Fibroblast of lung (primary cell): ENCODE measurements at regions not wholly inside any gene's neighbourhood (a gene's known extent, or its start where the extent isn't known, plus 50 kb on each side); places are given as distances from the start of the nearest gene placed in this dataset.

Experiments used
- DNase-seq, 2 donors: peaks; one replicate each; pipeline versions ENCODE4 v3.0.0 to v3.0.0-alpha.2; 2010; ENCODE audit warnings: low read depth in 2 of 2
- H2AFZ ChIP-seq: 2 replicates; pipeline ENCODE4 v1.5.1; 2012; ENCODE audit warnings: low read length, control low read depth, inconsistent platforms
- H3K27ac ChIP-seq: 2 replicates; pipeline ENCODE4 v1.5.1; 2011; ENCODE audit warnings: low read length, control low read depth; ENCODE audit not compliant: insufficient read depth
- H3K27me3 ChIP-seq: 2 replicates; pipeline ENCODE4 v1.5.1; 2011; ENCODE audit warnings: mild to moderate bottlenecking, low read length; ENCODE audit not compliant: control insufficient read depth, insufficient read depth
- H3K36me3 ChIP-seq: 2 replicates; pipeline ENCODE4 v1.5.1; 2011; ENCODE audit warnings: low read length; ENCODE audit not compliant: control insufficient read depth, insufficient read depth
- H3K4me1 ChIP-seq: 2 replicates; pipeline ENCODE4 v1.5.1; 2011; ENCODE audit warnings: low read length; ENCODE audit not compliant: control insufficient read depth, insufficient read depth; ENCODE audit errors: extremely low read depth
- H3K4me2 ChIP-seq: 2 replicates; pipeline ENCODE4 v1.5.1; 2011; ENCODE audit warnings: low read length, control low read depth; ENCODE audit not compliant: insufficient read depth; ENCODE audit errors: extremely low read depth
- H3K4me3 ChIP-seq, 4 experiments: fragments of 200-600 bp in 1 of 4; sonication (generic) in 1 of 4; replicated peaks in 1 of 4; 2 replicates each; pipeline ENCODE4 v1.5.1; 2011 to 2016; ENCODE audit warnings: low read length in 4 of 4, low read depth in 3 of 4, mild to moderate bottlenecking in 3 of 4, control low read depth in 2 of 4, inconsistent platforms in 1 of 4, mixed read lengths in 1 of 4; ENCODE audit not compliant: insufficient read depth in 1 of 4; ENCODE audit errors: control extremely low read depth in 1 of 4
- H3K79me2 ChIP-seq: 2 replicates; pipeline ENCODE4 v1.5.1; 2012; ENCODE audit warnings: mild to moderate bottlenecking, low read length, inconsistent platforms; ENCODE audit not compliant: control insufficient read depth, insufficient read depth
- H3K9ac ChIP-seq: 2 replicates; pipeline ENCODE4 v1.5.1; 2011; ENCODE audit warnings: mild to moderate bottlenecking, low read length, control low read depth; ENCODE audit not compliant: insufficient read depth
- H3K9me3 ChIP-seq: 2 replicates; pipeline ENCODE4 v1.5.1; 2012; ENCODE audit warnings: low read depth, low read length; ENCODE audit not compliant: control insufficient read depth, insufficient read depth
- H4K20me1 ChIP-seq: 2 replicates; pipeline ENCODE4 v1.5.1; 2011; ENCODE audit warnings: low read length; ENCODE audit not compliant: control insufficient read depth, insufficient read depth; ENCODE audit errors: extremely low read depth
- EZH2 ChIP-seq: IDR thresholded peaks from 2 replicates; pipeline ENCODE4 v1.5.1; 2012; ENCODE audit warnings: low read length, control low read depth, mild to moderate bottlenecking; ENCODE audit errors: missing control alignments
- TF ChIP-seq, protein P1 (sequence below), 2 donors: IDR thresholded peaks in 1 of 2; conservative IDR thresholded peaks in 1 of 2; 1 replicate in 1 of 2; 2 replicates in 1 of 2; pipeline ENCODE4 v1.5.1; 2011 to 2012; ENCODE audit warnings: low read length in 2 of 2, control low read depth in 1 of 2, inconsistent platforms in 1 of 2, low read depth in 1 of 2, mild to moderate bottlenecking in 1 of 2

GRCh38 chr6:113356139-113356538, 501.0 kb upstream of the MARCKS start:
- H2AFZ ChIP-seq, result no peak overlapping the region

GRCh38 chr6:113357041-113357440, 500.1 kb upstream of the MARCKS start:
- no peaks in the 10 kb centered on the region for H3K9me3 ChIP-seq
- no peak overlapping the region for H3K4me3 ChIP-seq
- H3K9ac ChIP-seq, result no peak overlapping the region
- H2AFZ ChIP-seq, result no peak overlapping the region
- no peaks in the 10 kb centered on the region for H4K20me1 ChIP-seq
- DNase-seq, result no peak
- no peak overlapping the region for H3K4me2 ChIP-seq
- no peaks in the 10 kb centered on the region for H3K27me3 ChIP-seq
- no peaks in the 10 kb centered on the region for H3K36me3 ChIP-seq
- H3K79me2 ChIP-seq, result no peaks in the 10 kb centered on the region
- no peak for TF ChIP-seq EZH2
- TF ChIP-seq, protein P1, sequence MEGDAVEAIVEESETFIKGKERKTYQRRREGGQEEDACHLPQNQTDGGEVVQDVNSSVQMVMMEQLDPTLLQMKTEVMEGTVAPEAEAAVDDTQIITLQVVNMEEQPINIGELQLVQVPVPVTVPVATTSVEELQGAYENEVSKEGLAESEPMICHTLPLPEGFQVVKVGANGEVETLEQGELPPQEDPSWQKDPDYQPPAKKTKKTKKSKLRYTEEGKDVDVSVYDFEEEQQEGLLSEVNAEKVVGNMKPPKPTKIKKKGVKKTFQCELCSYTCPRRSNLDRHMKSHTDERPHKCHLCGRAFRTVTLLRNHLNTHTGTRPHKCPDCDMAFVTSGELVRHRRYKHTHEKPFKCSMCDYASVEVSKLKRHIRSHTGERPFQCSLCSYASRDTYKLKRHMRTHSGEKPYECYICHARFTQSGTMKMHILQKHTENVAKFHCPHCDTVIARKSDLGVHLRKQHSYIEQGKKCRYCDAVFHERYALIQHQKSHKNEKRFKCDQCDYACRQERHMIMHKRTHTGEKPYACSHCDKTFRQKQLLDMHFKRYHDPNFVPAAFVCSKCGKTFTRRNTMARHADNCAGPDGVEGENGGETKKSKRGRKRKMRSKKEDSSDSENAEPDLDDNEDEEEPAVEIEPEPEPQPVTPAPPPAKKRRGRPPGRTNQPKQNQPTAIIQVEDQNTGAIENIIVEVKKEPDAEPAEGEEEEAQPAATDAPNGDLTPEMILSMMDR (conservative IDR thresholded peaks at IDR 0.05 in 1 of 2, IDR thresholded peaks at IDR 0.05 in 1 of 2; ENCODE audit: low read depth in 1 of 2, low read length in 2 of 2), result no peak
- no peak overlapping the region for H3K27ac ChIP-seq
- H3K4me1 ChIP-seq, result peaks cover 6% of the 10 kb centered on the region

More at GRCh38 chr6:113356139-113356538, 501.0 kb upstream of the MARCKS start:
- no peaks in the 10 kb centered on the region for H4K20me1 ChIP-seq
- no peak overlapping the region for H3K4me2 ChIP-seq
- no peak overlapping the region for H3K27ac ChIP-seq
- DNase-seq, result peak in 1 of 2 donors; percentile 41
- H3K79me2 ChIP-seq, result no peaks in the 10 kb centered on the region
- TF ChIP-seq EZH2, result no peak
- TF ChIP-seq, protein P1 (conservative IDR thresholded peaks at IDR 0.05 in 1 of 2, IDR thresholded peaks at IDR 0.05 in 1 of 2; ENCODE audit: low read depth in 1 of 2, low read length in 2 of 2), result no peak
- no peaks in the 10 kb centered on the region for H3K36me3 ChIP-seq
- no peaks in the 10 kb centered on the region for H3K27me3 ChIP-seq
- H3K9me3 ChIP-seq, result no peaks in the 10 kb centered on the region
- H3K4me1 ChIP-seq, result peaks cover 13% of the 10 kb centered on the region
- H3K4me3 ChIP-seq, result no peak overlapping the region
- H3K9ac ChIP-seq, result no peak overlapping the region

GRCh38 chr6:113358063-113358583, 499.0 kb upstream of the MARCKS start:
- no peak overlapping the region for H3K27ac ChIP-seq
- H2AFZ ChIP-seq, result no peak overlapping the region
- no peak for TF ChIP-seq EZH2
- TF ChIP-seq, protein P1 (conservative IDR thresholded peaks at IDR 0.05 in 1 of 2, IDR thresholded peaks at IDR 0.05 in 1 of 2; ENCODE audit: low read depth in 1 of 2, low read length in 2 of 2), result no peak
- H3K27me3 ChIP-seq, result no peaks in the 10 kb centered on the region
- no peaks in the 10 kb centered on the region for H4K20me1 ChIP-seq
- H3K4me1 ChIP-seq, result peaks cover 6% of the 10 kb centered on the region
- no peaks in the 10 kb centered on the region for H3K9me3 ChIP-seq
- DNase-seq, result no peak
- H3K9ac ChIP-seq, result no peak overlapping the region
- H3K4me2 ChIP-seq, result no peak overlapping the region
- H3K4me3 ChIP-seq, result no peak overlapping the region
- no peaks in the 10 kb centered on the region for H3K79me2 ChIP-seq
- H3K36me3 ChIP-seq, result no peaks in the 10 kb centered on the region
